WI38 (cell line): ENCODE measurements at regions not wholly inside any gene's neighbourhood (a gene's known extent, or its start where the extent isn't known, plus 50 kb on each side); places are given as distances from the start of the nearest gene placed in this dataset.

Experiments used
- H3K4me3 ChIP-seq: 2 replicates; pipeline ENCODE4 v1.5.1; 2011; ENCODE audit warnings: low read depth, mild to moderate bottlenecking, control low read depth, low read length
- CTCF ChIP-seq: IDR thresholded peaks from 2 replicates; pipeline ENCODE4 v1.5.1; 2012; ENCODE audit warnings: low read depth, mild to moderate bottlenecking, control low read depth, low read length

- no peak overlapping the region for H3K4me3 ChIP-seq
- no peak for TF ChIP-seq CTCF
Measured at GRCh38 chr15:77714555-77714954, 81.8 kb upstream of the LINGO1 start.

GRCh38 chr15:77714023-77714422, 81.3 kb upstream of the LINGO1 start:
- H3K4me3 ChIP-seq: no peak overlapping the region
- TF ChIP-seq CTCF: no peak

GRCh38 chr15:77713281-77713680, 80.6 kb upstream of the LINGO1 start:
- TF ChIP-seq CTCF: no peak
- no peak overlapping the region for H3K4me3 ChIP-seq

- no peak overlapping the region for H3K4me3 ChIP-seq
- no peak for TF ChIP-seq CTCF
Measured at GRCh38 chr15:77712438-77712837, 79.7 kb upstream of the LINGO1 start.

GRCh38 chr15:77710637-77711036, 77.9 kb upstream of the LINGO1 start:
- TF ChIP-seq CTCF: no peak
- no peak overlapping the region for H3K4me3 ChIP-seq

GRCh38 chr15:77710206-77710605, 77.5 kb upstream of the LINGO1 start:
- no peak overlapping the region for H3K4me3 ChIP-seq
- TF ChIP-seq CTCF: no peak

- no peak overlapping the region for H3K4me3 ChIP-seq
- TF ChIP-seq CTCF: no peak
Measured at GRCh38 chr15:77709135-77709886, 76.6 kb upstream of the LINGO1 start.
